ENCODE measurements at regions not wholly inside any gene's neighbourhood (a gene's known extent, or its start where the extent isn't known, plus 50 kb on each side); places are given as distances from the start of the nearest gene placed in this dataset.

- DNase-seq (ENCODE audit: low spot score) = no peak
These were observed 110.1 kb downstream of the SNX5 start for GRCh38 chr20:17858450-17859001.

DNA sequence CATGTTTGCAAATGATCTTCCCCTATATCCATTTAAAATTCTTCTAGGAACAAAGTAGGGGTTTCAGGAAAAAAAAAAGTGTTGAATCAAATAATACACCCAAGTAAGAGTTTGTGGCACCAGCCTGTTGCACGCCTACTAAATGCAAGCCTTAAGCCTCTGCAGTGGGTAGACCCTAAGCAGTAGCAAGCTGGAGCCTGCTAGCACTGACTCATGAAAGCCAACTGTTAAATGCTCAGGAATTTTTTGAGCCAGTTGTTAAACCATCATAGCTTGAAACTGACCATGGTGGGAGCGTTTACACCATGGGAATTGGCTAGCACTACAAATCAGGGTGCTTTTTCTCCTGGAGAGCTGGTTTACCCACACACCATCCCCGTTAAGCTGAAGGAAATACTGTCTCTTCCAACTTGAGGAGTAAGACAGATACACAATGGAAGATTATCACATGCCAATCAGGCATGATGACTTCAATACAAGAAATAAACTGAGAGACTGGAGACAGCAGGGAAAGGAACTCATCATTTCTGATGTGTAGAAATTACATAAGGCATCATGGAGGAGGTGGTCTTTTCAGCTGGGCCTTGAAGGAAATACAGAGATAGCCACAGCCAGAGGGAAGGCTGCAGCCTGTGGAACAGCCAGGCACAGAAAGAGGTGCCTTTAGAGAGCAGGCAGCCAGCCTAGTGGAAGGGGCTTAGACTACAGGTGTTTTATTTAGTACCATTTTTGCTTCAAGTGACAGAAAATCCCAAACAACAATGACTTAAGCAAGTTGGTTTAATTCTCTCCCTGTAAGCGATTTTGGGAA is 110.8 kb downstream of the SNX5 start:
- DNase-seq (ENCODE audit: low spot score) = no peak

GRCh38 chr20:17856837-17857605 is 111.6 kb downstream of the SNX5 start:
- no peak for DNase-seq (ENCODE audit: low spot score)

DNA sequence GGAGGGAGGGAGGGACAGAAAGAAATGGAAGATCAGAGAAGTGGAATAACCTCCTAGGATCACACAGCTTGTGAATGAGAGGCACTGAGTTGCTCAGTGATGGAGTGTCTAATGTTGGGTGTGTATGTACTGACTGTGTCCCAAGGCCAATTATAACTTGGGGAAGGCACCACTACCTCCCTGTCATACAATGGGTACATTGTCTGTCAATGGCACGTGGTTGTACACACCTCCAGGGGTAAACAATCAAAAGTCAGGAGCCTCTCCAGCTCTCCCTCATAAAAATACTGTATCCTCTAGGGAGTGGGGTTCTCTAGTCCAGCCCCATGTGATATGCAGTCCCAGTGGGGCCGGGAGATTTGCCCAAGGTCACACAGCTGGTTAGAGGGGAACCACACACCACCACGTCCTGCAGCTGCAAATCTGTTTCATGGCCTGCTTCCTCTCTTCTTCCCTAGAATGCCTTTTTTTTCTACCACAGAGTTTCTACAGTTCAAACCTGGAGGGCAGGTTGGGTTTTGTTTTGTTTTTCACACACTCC is 112.5 kb downstream of the SNX5 start:
- no peak for DNase-seq (ENCODE audit: low spot score)

- no peak for DNase-seq (ENCODE audit: low spot score)
These were observed 114.2 kb downstream of the SNX5 start for GRCh38 chr20:17854307-17854903.

DNA sequence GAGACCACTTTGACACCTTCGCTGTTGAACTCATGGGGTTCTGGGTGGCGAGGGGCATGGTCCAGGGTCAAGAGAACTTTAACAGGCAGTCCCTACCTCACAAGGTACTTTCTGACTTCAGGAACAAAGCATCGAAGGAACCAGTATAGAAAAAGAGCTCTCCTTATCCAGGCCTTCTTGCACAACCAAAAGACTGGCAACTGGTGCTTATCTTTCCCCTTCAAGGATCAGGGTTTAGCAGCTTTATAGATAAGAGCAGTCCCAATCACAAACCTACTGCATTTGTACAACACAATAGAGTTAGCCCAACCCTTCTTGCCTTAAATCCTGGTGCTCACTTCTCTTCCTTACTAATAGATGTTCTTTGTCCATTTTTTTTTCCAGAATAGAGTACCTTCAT is 116.3 kb downstream of the SNX5 start:
- DNase-seq (ENCODE audit: low spot score) = no peak

- no peak for DNase-seq (ENCODE audit: low spot score)
These were observed 117.9 kb downstream of the SNX5 start for GRCh38 chr20:17850684-17851026.

- DNase-seq (ENCODE audit: low spot score) = peak; percentile 61
These were observed 118.5 kb downstream of the SNX5 start for GRCh38 chr20:17849901-17850683.

GRCh38 chr20:17849138-17849900 is 119.3 kb downstream of the SNX5 start:
- no peak for DNase-seq (ENCODE audit: low spot score)

DNA sequence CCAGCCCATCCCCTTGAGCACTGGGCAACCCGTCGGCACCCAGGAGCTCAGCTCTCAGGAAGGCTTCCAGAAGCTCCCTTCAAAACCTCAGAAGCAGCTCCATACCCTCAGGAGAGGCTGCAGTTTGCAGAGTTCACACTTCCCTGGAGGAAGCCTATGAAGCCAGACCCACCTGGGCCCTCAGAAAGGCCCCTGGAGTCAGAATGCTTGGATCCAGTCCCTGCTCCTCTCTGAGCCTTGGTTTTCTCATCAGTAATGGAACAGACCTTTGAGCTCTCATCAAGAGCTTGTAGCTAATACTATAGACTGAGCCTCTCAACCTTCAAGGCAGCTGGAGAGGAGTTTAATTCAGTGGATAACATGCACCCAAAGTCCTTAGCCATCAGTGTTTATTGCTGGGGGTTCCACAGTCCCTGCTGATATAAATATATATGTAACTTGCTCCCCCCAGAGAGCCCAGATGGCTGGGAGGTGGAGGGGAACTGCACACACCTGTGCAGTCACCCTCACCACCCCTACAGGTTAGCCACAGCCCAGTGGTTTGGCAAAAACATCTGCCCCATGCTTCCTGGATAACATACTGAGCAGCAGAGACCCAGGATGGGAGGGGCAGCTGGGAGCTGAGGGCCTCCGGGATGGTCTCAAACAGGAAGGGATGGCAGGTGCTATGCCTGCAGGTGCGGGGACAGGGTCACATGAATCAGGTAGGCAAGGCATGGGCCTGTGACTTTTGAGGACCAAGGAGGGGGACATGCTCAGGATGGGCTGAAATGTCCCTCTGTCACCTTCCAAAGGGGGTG is 120.1 kb downstream of the SNX5 start:
- no peak for DNase-seq (ENCODE audit: low spot score)

- no peak for DNase-seq (ENCODE audit: low spot score)
These were observed 122.7 kb downstream of the SNX5 start for GRCh38 chr20:17845701-17846475.

GRCh38 chr20:17844549-17845298 is 123.9 kb downstream of the SNX5 start:
- DNase-seq (ENCODE audit: low spot score) = no peak

DNA sequence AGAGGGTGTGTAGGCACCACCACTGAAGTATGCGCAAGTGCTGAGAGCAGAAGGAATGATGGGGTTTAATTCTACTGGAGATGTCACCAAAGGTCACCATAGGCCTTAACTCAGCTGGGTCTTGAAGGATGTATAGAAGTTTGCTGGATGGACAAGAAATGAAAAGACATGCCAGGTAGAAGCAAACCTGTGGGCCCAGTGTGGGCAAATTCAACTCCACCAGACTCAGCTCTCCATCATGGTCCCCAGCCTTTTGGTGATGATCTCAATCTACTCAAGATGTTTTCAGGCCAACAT is 124.5 kb downstream of the SNX5 start:
- DNase-seq (ENCODE audit: low spot score) = no peak

- peak; percentile 69 for DNase-seq (ENCODE audit: low spot score)
These were observed 125.1 kb downstream of the SNX5 start for GRCh38 chr20:17843246-17844132.

DNA sequence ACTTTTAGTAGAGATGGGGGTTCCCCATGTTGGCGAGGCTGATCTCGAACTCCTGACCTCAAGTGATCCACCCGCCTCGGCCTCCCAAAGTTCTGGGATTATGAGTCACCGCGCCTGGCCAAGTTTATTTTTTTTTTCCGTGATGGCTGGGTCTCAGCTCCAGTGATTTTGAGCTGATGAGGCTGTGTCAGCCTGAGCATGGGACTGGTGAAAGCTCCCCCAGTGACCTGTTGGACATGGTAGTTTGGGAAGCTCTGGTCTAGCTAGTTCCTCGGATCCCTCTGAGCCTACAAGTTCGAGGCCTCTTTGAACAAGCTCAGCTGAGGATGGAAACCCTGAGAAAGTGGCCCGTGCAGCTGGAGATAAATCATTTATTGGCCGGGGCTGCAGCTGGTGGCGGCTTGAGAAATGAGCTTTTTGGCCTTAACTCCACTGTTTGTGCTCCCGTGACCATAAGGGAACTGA is 126.8 kb downstream of the SNX5 start:
- DNase-seq (ENCODE audit: low spot score) = peak; percentile 70

- no peak for DNase-seq (ENCODE audit: low spot score)
These were observed 128.2 kb downstream of the SNX5 start for GRCh38 chr20:17840423-17840822.

GRCh38 chr20:17838921-17839320 is 129.7 kb downstream of the SNX5 start:
- no peak for DNase-seq (ENCODE audit: low spot score)
